ACHN (cell line): ENCODE measurements at regions not wholly inside any gene's neighbourhood (a gene's known extent, or its start where the extent isn't known, plus 50 kb on each side); places are given as distances from the start of the nearest gene placed in this dataset.

ENCODE experiments used
- DNase-seq: peaks from one replicate; pipeline ENCODE4 v3.0.0-alpha.2; 2015
- in situ Hi-C: cut with HindIII; loops from 2 replicates; pipeline ENCODE4 v1.10.0; 2017; ENCODE audit warnings: low sequenced_read_pairs, low pct_ligation_motif_present, low pct_unique_long_range_greater_than_20kb

DNA sequence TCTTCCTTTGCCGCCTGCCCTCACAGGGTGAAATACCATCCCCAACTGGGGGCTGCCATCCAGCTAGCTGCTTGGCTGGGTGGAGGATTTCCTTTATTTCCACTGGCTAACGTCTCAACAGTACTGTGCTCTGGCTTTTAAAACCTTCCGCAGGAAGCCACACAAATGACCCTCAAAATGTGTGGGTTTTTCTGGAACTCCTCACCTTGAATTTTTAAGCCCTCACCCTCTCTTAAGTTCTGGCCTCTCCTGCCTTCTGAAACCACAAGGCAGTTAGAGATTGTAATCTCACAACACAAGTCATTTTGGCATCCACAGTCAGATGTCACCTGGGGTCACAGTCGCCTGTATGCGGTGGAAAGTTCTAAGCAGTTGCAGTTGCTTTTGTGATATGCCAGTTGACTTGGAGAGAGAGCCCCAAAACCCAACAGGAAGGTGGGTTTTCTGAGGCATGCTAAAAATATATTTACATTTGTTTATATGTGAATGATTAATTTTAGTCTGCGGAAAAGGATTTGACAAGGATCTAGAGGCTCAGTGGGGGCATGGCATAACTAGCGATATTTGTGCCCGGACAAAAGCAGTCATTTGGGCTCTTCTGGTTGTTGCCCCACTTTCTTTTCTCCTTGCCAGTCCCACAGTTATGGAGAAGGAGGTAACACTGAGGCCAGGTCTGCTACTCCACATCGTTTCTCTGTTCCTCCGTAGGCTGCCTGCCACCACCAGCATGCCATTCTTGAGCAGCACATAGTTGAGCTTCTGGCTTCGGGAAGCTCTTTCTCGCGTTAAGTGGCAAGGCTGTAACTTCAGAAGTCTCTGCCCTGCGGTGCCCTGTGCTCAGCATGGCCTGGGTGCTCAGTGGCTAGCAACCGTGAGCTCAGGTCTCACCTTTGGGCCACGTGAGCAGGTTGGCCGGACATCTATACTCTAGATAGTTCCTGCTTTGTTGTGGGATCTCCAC is 335.3 kb downstream of the CD83 start:
- no peak for DNase-seq
- in situ Hi-C loops, result no loop called here

DNA sequence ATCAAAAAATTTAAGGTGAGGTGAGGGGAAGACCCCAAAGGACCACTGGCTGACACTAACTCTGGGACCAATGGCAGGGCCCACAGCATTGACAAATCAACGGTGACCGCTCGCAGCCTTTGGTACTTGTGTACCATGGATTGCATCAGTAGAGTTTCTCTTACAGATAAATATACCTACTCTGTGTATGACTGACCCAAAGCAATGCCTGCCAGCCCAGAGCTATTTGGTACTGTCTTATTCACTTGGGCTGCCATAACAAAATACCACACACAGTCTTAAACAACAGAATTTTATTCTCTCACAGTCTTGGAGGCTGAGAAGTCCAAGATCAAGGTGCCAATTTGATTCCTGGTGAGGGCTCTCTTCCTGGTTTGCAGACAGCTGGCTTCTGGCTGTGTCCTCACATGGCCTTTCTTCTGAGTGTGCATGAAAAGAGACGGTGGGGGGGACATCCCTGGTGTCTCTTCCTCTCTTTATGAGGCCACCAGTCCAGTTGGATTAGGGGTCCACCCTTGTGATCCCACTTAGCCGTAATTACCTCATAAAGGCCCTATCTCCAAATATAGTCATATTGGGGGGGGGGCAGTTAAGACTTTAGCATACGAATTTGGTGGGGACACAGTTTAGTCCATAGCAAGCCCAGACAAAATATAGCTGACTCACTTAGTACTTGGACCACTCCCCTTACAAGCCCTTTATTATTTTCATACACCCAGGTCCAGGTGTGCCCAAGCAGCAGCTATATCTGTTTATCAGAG is 336.3 kb downstream of the CD83 start:
- no peak for DNase-seq
- in situ Hi-C loops, result no loop called here

DNA sequence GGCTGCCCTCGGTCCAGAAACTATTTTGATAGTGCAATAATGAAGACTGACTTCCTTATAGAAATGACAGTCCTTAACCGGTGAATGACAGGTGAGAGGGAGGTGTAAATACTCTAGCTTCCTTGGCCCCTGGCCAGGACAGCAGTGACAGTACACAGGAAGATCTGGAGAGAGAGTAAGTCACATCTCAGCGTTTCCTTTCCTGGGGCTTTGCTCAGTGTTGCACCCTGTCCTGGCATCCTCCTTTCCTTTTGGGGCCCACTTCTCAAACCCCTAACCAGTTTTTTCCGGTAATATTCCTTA is 336.9 kb downstream of the CD83 start:
- no peak for DNase-seq
- in situ Hi-C loops, result no loop called here

DNA sequence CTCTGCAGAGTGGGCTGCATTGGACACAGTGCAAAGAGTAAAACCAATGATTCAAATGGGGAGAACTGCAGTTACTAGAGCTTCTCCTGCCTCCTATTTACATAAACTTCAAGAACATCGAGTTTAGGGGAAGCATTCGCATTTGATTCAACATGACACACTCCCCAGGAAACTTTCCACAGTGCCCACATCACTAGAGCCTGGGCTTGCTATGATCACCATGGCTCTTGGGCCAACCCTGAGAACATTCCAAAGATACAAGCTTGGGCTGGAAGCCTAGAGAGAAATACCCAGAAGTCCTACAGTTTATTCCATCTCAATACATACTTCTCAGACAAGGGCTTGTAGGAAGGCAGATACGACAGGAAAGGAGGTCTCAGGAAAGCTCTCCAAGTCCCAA is 337.9 kb downstream of the CD83 start:
- in situ Hi-C loops, result no loop called here

DNA sequence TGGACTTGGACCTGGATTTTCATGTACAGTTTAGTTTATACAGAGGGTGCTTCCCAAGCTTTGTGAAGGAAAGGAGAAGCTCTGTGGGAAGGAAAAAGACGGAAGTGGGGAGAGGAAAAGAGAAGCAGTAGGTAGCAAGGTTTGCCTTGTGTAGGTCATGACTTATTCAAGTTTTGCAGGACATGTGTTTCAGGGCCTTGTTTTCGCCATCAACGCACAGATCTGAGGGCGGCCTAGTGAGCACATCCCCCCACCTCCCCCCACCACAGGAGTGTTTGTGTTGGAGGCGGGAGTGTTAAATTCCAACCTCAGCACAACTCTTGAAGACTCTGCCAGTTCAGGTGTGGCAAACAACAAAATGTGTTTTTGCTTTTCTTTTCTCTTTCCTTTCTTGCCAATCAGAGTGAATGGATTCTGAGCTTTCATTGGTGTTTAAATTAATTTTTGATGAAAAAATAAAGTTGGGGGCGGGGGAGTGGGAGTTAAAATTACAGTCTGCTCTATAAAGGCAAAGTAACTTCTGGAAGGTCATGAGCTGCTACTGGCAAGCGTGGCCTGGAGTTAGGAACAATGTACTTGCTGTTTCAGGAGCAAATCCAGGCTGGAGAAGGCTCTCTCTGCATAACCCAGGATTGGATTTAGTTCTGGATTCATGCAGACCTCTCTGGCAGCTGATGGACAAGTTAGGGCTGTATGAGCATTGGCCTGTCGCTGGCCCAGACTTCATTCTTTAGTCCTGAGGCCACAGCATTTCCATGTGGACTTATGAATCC is 338.5 kb downstream of the CD83 start:
- in situ Hi-C loops, result no loop called here
- DNase-seq, result no peak

More for the DNA sequence above, 337.9 kb downstream of the CD83 start:
- DNase-seq, result no peak

DNA sequence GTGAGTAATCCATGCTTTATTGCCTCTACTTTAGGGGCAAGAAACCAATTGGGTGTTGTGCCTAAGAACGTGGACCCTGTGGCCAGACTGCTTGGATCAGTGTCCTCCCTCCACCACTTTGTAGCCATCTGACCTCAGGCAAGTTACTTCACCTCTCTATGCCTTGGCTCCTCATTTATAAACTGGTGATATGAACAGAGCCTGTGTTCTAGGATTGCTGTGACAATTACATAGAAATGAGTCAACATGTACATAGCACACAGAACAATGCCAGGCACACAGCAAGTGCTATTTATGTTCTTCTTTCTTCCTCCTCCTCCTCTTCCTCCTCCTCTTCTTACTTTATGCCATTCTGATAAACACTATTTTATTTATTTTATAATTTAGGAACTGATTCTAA is 339.4 kb downstream of the CD83 start:
- DNase-seq, result no peak
- in situ Hi-C loops, result no loop called here

DNA sequence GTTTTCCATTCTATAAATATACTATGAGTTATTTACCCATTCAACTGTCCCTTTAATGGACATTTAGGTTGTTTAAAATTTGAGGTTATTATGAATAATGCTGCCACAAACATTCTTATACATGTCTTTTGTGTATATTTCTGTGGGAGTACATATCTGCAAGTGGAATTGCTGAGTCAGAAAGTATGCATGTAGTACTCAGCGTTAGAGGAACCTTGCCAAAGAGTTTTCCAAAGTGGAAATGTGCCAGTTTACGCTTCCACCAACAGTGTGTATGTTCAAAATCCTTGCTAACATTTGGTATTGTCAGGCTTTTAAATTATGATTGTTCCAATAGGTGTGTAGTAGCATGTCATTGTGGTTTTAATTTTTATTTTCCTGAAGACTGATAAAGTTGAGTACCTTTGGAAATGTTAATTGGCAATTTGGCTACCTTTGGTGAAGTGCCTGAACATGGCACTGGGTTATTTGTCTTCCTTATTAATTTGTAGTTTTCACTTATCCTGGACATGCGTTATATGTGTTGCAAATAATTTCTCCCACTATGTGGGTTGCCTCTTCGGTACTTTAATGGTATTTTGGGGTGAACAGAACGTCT is 341.2 kb downstream of the CD83 start:
- in situ Hi-C loops, result no loop called here
- no peak for DNase-seq

DNA sequence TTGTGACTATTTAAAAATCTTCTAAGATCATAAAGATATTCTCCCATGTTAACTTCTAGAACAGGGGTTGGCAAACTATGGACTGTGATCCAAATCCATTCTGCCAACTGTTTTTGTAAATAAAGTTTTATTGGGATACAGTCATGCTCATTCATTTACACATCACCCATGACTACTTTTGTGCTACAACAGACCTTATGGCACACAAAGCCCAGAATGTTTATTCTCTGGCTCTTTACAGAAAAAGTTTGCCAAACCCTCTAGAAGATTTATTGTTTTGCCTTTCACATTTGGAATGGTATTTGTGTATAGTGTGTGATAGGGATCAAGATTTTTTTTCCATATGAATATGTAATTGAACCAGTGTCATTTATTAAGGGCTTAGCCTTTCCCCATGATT is 341.7 kb downstream of the CD83 start:
- DNase-seq, result no peak
- in situ Hi-C loops, result no loop called here

DNA sequence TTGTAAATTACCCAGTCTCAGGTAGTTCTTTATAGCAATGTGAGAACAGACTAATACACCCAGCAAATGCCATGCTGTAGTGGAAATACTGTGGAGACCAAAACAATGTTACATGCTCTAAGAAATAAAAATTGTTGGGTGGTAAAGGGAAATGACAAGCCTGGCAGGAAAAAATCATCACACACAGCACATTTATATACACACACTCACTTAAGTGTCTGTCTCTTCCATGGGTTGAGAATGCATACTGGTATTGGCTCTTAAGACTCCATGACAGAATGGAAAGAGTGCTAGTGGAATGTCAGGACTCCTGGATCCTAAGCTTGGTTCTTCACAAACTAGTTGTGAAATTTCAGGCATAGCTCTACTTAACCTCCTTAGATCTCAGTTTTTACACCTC is 343.0 kb downstream of the CD83 start:
- no peak for DNase-seq
- in situ Hi-C loops, result no loop called here

DNA sequence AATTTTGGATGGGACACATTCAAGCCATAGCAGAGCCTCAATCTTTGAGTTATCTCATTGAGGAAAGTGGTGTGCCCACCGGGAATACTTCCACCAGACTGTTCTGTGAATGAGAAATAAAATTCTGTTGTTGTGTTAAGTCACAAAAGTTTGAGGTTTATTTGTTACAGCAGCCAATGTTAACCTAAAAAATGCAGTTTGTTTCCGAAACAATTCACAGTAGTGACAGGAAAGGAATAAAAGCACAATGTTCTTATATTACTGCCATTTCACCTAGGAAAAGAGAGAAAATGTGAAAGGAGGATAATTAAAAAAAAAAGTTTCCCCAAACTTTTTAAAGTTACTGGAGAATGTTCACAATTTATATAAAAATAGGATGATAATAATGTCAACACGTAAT is 344.6 kb downstream of the CD83 start:
- in situ Hi-C loops, result no loop called here
- no peak for DNase-seq

DNA sequence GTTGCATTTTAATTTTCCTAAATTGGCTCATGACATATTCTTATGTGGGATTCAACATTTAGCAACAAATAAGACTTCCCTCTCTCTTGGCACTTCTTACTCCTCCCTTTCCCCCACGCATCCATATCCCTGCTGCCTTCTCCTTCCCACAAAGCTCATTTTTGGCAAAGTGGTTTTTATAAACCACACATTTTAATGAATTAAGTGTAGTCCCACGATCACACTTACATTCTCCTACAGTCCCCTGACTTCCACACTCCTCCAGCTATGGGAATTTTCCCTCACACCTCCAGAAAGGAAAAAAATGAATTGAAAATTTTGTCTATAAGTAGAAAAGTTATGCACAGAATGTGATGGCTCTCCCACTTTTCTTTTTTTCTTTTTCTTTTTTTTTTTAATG is 345.0 kb downstream of the CD83 start:
- in situ Hi-C loops, result no loop called here
- no peak for DNase-seq

DNA sequence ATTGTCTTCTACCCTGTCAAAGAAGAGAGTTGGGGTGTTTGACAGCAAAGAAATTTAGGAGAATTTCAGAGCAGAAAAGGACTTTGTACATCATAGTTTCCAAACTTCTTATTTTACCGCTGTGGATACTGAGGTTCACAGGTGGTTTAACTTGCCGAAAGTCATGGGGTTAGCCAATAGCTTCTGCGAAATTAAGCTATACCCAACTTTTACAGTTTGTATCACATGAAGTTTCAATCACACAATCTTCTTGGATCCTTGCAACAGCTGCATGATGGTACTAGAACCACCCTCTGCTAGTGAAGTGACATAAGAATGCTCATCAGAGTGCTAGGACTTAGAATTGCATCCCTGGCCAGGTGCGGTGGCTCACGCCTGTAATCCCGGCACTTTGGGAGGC is 345.5 kb downstream of the CD83 start:
- no peak for DNase-seq
- in situ Hi-C loops, result no loop called here

DNA sequence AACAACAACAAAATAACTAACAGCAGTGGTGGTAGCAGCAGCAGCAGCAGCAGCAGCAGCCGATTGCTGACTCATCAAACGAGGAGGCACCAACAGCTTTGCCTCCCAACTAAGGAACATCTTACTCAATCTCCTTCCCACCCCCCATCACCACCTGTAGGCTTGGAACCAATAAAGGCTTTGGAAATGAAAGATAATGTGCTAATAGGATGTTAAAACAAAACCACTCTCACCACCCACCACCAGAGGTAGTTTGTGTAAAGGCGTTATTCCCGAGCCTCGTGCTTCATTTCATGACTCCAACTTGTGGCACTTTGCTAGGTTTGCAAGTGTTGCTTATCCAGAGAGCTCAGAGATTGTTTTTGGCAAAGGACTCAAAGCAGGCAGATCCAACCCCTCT is 346.5 kb downstream of the CD83 start:
- in situ Hi-C loops, result no loop called here
- no peak for DNase-seq

DNA sequence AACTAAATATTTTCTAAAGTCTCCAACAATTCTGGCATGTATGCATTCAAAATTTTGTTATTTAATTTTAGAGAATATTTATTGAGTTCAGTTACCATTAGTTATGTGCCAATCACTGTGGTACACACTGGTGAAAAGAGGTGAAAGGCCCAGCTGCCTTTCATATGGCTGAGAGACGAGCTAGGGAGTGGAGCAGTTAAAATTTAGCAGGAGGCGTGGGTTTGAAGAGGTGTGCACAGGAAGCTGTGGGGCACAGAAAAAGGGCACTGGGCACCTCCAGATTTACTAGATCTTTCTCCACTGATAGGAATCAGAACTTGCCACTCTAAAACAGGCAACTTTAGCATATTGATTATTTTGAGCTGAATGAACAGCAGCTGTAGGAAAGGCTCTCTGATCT is 347.1 kb downstream of the CD83 start:
- DNase-seq, result no peak
- in situ Hi-C loops, result no loop called here

DNA sequence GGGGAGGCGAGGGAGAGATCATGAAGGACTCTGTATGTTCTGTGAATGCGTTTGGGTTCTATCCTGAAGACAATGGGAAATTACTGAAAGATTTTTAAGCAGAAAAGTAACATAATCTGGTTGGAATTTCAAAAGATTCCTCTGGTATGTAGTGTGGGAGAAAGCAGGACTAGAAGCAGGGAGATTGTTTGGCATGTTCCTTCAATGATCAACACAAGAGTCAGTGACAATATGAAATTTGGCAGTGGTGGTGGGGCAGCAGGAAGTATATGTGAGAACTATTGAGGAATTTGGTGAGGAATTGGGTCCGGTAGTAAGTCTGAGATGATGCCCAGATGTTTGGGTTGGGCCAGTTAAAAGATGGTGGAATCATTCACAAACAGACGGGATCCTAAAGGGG is 348.7 kb downstream of the CD83 start:
- in situ Hi-C loops, result no loop called here
- DNase-seq, result no peak

DNA sequence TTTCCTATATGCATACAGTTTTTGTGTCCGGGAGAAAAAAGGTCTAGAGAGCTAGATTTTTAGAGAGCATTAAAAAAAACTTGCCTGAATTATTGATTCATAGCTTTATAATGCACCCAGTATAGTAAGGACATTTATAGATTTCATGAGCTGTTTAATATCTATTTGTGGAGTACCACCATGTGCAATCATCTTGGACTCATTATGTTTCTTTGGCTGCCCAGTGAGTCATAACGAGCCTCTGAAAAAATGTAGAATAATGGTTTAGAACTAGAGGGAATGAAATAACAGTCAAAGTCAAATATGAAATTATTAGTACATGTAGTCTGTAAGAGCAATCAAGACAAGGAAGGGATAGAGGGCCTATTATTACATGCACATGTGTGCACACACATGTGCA is 350.0 kb downstream of the CD83 start:
- in situ Hi-C loops, result no loop called here
- DNase-seq, result no peak

DNA sequence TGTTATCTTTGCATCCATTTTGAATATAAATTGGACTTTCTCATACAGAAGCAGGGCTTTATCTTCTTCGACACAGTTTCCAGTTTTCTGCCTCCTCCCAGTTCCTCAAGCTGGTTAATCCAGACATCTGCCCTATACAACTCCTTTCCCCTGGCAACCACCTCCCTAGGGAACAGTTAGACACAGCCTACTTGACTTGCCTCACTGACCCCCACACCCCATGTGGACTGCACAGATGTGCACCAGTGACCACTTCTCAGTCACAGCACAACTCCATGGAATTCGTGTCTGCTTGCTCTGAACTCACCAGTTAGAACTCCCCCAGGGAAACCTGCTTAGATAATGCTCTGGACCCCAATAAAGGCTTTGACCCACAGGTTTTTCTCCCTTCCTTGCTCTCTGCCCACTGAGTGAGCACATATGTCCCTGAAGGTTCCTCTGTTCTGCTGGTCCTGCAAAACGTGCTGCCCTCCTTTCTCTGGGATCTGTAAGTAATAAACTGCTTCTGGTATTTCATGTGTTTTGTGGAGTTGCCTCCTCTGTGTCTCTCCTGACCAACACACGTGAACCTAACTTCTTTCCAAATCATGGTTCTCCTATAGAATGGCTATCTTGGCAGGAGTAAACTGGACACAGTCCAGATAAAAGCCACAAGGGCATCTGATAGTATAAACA is 351.2 kb downstream of the CD83 start:
- no peak for DNase-seq
- in situ Hi-C loops, result no loop called here

DNA sequence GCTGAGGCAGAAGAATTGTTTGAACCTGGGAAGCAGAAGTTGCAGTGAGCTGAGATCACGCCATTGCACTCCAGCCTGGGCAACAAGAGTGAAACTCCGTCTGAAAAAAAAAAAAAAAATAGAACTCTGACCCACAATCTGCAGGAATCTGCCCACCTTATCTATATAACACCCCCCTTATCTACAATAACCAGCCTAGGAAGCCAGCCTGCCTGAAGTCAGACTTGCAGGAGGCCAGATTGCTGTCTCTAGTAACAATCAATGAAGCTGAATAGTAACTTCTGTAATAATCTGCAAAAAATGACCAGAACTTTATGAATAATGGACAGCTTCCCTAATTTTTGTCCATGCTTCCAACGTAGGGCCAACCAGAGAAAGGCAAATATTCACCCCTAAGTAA is 352.5 kb downstream of the CD83 start:
- DNase-seq, result no peak
- in situ Hi-C loops, result no loop called here
